Pancreas (tissue), 10 donors: ENCODE measurements at regions not wholly inside any gene's neighbourhood (a gene's known extent, or its start where the extent isn't known, plus 50 kb on each side); places are given as distances from the start of the nearest gene placed in this dataset.
"Not testable (repeated sequence)": the region's sequence is repeated elsewhere in the genome, so short reads cannot be mapped to it uniquely, and the experiment has no call there.

Source experiments
- ATAC-seq, 4 donors: fragments of 200-7000 bp; cut with Tn5 transposase; one replicate each; pipeline versions ENCODE4 v1.8.0 to v1.9.1; 2020; ENCODE audit warnings: mild to moderate bottlenecking in 4 of 4, moderate library complexity in 4 of 4
- DNase-seq, 6 donors: peaks; one replicate each; pipeline ENCODE4 v3.0.0-alpha.2; 2020
- FAIRE-seq: peaks from 2 replicates; lab custom pipeline; 2012; peaks lifted over from hg19 to GRCh38; lab: Jason Lieb, UNC
- H3K27ac ChIP-seq, 4 donors: fragments of 200-600 bp; sonication (generic); 1 replicate in 3 of 4; 2 replicates in 1 of 4; pipeline versions ENCODE4 v1.5.0 to v1.8.0; 2020
- H3K27me3 ChIP-seq, 4 donors: fragments of 200-600 bp; one replicate each; pipeline ENCODE4 v1.8.0; 2021
- H3K36me3 ChIP-seq, 3 donors: fragments of 200-600 bp; sonication (generic) in 1 of 3; one replicate each; pipeline versions ENCODE4 v1.5.0 to v1.8.0; 2020 to 2021
- H3K4me1 ChIP-seq, 3 donors: fragments of 200-600 bp; one replicate each; pipeline ENCODE4 v1.8.0; 2021
- H3K4me3 ChIP-seq, 4 donors: fragments of 200-600 bp; sonication (generic) in 2 of 4; one replicate each; pipeline versions ENCODE4 v1.5.0 to v1.8.0; 2020 to 2021
- H3K9me3 ChIP-seq, 4 donors: fragments of 200-600 bp; one replicate each; pipeline ENCODE4 v1.8.0; 2021
- CTCF ChIP-seq, 4 donors: fragments of 200-600 bp; sonication (generic) in 3 of 4; IDR thresholded peaks; one replicate each; pipeline versions ENCODE4 v1.5.0 to v1.8.0; 2021; ENCODE audit warnings: antibody characterized with exemption in 4 of 4
- WGBS, 2 donors: extraction: QIAGEN DNeasy Blood & Tissue Kit; methylation state at CpG; one replicate each; pipeline ENCODE4 v1.1.7; 2013; 5-methylcytosine and 5-hydroxymethylcytosine counted together
- intact Hi-C, 3 donors: fragments of 100-400 bp; cut with DNase I; formaldehyde crosslinking; loops; one replicate each; pipeline versions ENCODE4 v1.11.1 to v1.14.2; 2022
- donor health status: healthy with polysubstance abuse.
- donor health status: DM: no; HTN: no; CAD: no; lungs with moderate emphysema.
- donor health status: DM: no; HTN: no; CAD: no.
- donor health status: control.
- donor health status: control.
- donor health status: Bipolar disorder and iron deficiency.
- donor health status: DM: yes; HTN: yes; CAD: no.
- donor health status: DM: no; HTN: no; CAD: no.
- donor health status: DM: no; HTN: no; CAD: no.
- donor health status: DM: yes; HTN: yes; CAD: no.

- FAIRE-seq (no peak), ATAC-seq (no peak), DNase-seq (no peak)
- WGBS, 2 donors: 68 to 79% methylated on average over 4 of the region's 4 CpGs
- Histone ChIP-seq H3K27me3 (no peaks in the 10 kb centered on the region), H3K36me3 (no peaks in the 10 kb centered on the region), H3K9me3 (no peaks in the 10 kb centered on the region), H3K4me3 (no peak overlapping the region), H3K27ac (no peak overlapping the region), H3K4me1 (no peaks in the 10 kb centered on the region)
- no peak for TF ChIP-seq CTCF (IDR thresholded peaks at IDR 0.05)
- intact Hi-C loops: no loop called here
These were observed 465.4 kb upstream of the FOXG1 start for GRCh38 chr14:28301179-28301578.

- no peak for ATAC-seq
- no peak for FAIRE-seq
- Histone ChIP-seq H3K27ac (no peak overlapping the region), H3K27me3 (no peaks in the 10 kb centered on the region), H3K4me3 (no peak overlapping the region), H3K36me3 (no peaks in the 10 kb centered on the region), H3K9me3 (no peaks in the 10 kb centered on the region), H3K4me1 (no peaks in the 10 kb centered on the region)
- WGBS, 2 donors: 15 to 27% methylated on average over 1 of the region's 1 CpG
- DNase-seq: no peak
- intact Hi-C loops: no loop called here
- TF ChIP-seq CTCF (IDR thresholded peaks at IDR 0.05): no peak
These were observed 463.3 kb upstream of the FOXG1 start for GRCh38 chr14:28303248-28303647.

GRCh38 chr14:28305938-28306337 lies 460.6 kb upstream of the FOXG1 start:
- no peak for ATAC-seq
- intact Hi-C loops: no loop called here
- H3K36me3 ChIP-seq: no peaks in the 10 kb centered on the region
- H3K9me3 ChIP-seq: no peaks in the 10 kb centered on the region
- no peaks in the 10 kb centered on the region for H3K4me1 ChIP-seq
- H3K4me3 ChIP-seq: no peak overlapping the region
- H3K27me3 ChIP-seq: no peaks in the 10 kb centered on the region
- TF ChIP-seq CTCF (IDR thresholded peaks at IDR 0.05): no peak
- DNase-seq: no peak
- H3K27ac ChIP-seq: no peak overlapping the region
- FAIRE-seq: no peak

GRCh38 chr14:28307506-28307905 lies 459.1 kb upstream of the FOXG1 start:
- Histone ChIP-seq H3K9me3 (no peaks in the 10 kb centered on the region), H3K27me3 (no peaks in the 10 kb centered on the region), H3K4me1 (no peaks in the 10 kb centered on the region), H3K36me3 (no peaks in the 10 kb centered on the region), H3K4me3 (no peak overlapping the region), H3K27ac (no peak overlapping the region)
- DNase-seq: no peak
- no peak for TF ChIP-seq CTCF (IDR thresholded peaks at IDR 0.05)
- 54 to 63% methylated on average over 1 of the region's 1 CpG for WGBS, 2 donors
- ATAC-seq: no peak
- no peak for FAIRE-seq
- intact Hi-C loops: no loop called here

GRCh38 chr14:28308734-28309133 lies 457.9 kb upstream of the FOXG1 start:
- no peak for DNase-seq
- no peaks in the 10 kb centered on the region for H3K27me3 ChIP-seq
- H3K36me3 ChIP-seq: no peaks in the 10 kb centered on the region
- WGBS, 2 donors: 67 to 76% methylated on average over 2 of the region's 2 CpGs
- no peaks in the 10 kb centered on the region for H3K9me3 ChIP-seq
- no peak overlapping the region for H3K27ac ChIP-seq
- H3K4me1 ChIP-seq: no peaks in the 10 kb centered on the region
- FAIRE-seq: no peak
- intact Hi-C loops: no loop called here
- H3K4me3 ChIP-seq: no peak overlapping the region
- TF ChIP-seq CTCF (IDR thresholded peaks at IDR 0.05): no peak
- no peak for ATAC-seq

GRCh38 chr14:28317890-28318675 lies 448.5 kb upstream of the FOXG1 start:
- intact Hi-C loops, H3K4me1 ChIP-seq, H3K9me3 ChIP-seq, H3K36me3 ChIP-seq, FAIRE-seq, H3K4me3 ChIP-seq, H3K27ac ChIP-seq, ATAC-seq, DNase-seq, H3K27me3 ChIP-seq: not testable (repeated sequence)
- 80 to 88% methylated on average over 28 to 32 of the region's 32 CpGs for WGBS, 2 donors
